ENCODE measurements at regions not wholly inside any gene's neighbourhood (a gene's known extent, or its start where the extent isn't known, plus 50 kb on each side); places are given as distances from the start of the nearest gene placed in this dataset.

GRCh38 chr16:73210686-73211085 lies 162.8 kb upstream of the ZFHX3 start (continued):
- TF ChIP-seq REST (IDR thresholded peaks at IDR 0.05; ENCODE audit: low read depth) (no peak), EZH2phosphoT487 (IDR thresholded peaks at IDR 0.05; ENCODE audit: borderline replicate concordance) (no peak)

- Histone ChIP-seq H3K36me3 (ENCODE audit: control insufficient read depth in 1 of 2, insufficient read depth in 2 of 2, low read length in 2 of 2) (no peaks in the 10 kb centered on the region), H2AFZ (ENCODE audit: low read depth, low read length, poor library complexity, severe bottlenecking) (no peak overlapping the region), H3K9me3 (ENCODE audit: control insufficient read depth in 1 of 2, insufficient read depth in 1 of 2, low read depth in 1 of 2, low read length in 2 of 2) (no peaks in the 10 kb centered on the region), H4K20me1 (ENCODE audit: insufficient read depth) (no peaks in the 10 kb centered on the region), H3K9me2 (ENCODE audit: insufficient read depth) (no peaks in the 10 kb centered on the region), H3K79me2 (ENCODE audit: insufficient read depth, low read length) (no peaks in the 10 kb centered on the region), H3K4me2 (ENCODE audit: low read length) (no peak overlapping the region), H3K4me1 (ENCODE audit: control insufficient read depth in 1 of 2, insufficient read depth in 2 of 2, low read length in 2 of 2) (no peaks in the 10 kb centered on the region), H3K4me3 (replicated peaks in 1 of 2; ENCODE audit: low read depth in 1 of 2, low read length in 2 of 2) (no peak overlapping the region), H3K27ac (ENCODE audit: low read depth, low read length) (no peak overlapping the region), H3K9ac (ENCODE audit: low read length) (no peak overlapping the region), H3K27me3 (ENCODE audit: insufficient read depth, low read length) (no peaks in the 10 kb centered on the region)
- BruUV-seq (replicated peaks), result no TSS peak
- ATAC-seq (no peak), DNase-seq (ENCODE audit: low read depth, low spot score) (no peak)
- intact Hi-C loops (cut with micrococcal nuclease), result no loop called here
- no peak for TF ChIP-seq REST (IDR thresholded peaks at IDR 0.05; ENCODE audit: low read depth)
- TF ChIP-seq EGR1 (IDR thresholded peaks at IDR 0.05; ENCODE audit: low read depth), result no peak
- CTCF ChIA-PET, result no interaction called here
- POLR2A ChIA-PET, result no interaction called here
- RAD21 ChIA-PET (ENCODE audit: low non-redundant PET in 1 of 2, low total read pairs in 2 of 2, uncharacterized antibody in 2 of 2, unreplicated experiment in 2 of 2), result no interaction called here
Observed at GRCh38 chr16:73210084-73210483, 162.2 kb upstream of the ZFHX3 start.
